MM.1S (cell line): ENCODE measurements at regions not wholly inside any gene's neighbourhood (a gene's known extent, or its start where the extent isn't known, plus 50 kb on each side); places are given as distances from the start of the nearest gene placed in this dataset.

Source experiments
- DNase-seq: peaks from one replicate; pipeline ENCODE4 v3.0.0-alpha.2; 2015
- H2AFZ ChIP-seq: fragments of 300-600 bp; sonication (generic); 2 replicates; pipeline ENCODE4 v1.6.0; 2016; ENCODE audit warnings: antibody characterized with exemption, low read length
- H3F3A ChIP-seq: fragments of 300-600 bp; sonication (generic); 2 replicates; pipeline ENCODE4 v1.6.1; 2016; ENCODE audit warnings: mild to moderate bottlenecking, antibody characterized with exemption, low read length, moderate library complexity, mixed read lengths; ENCODE audit not compliant: insufficient read depth
- H3K27ac ChIP-seq: fragments of 300-600 bp; sonication (generic); 2 replicates; pipeline ENCODE4 v1.5.1; 2016; ENCODE audit warnings: mild to moderate bottlenecking, low read length
- H3K27me3 ChIP-seq: fragments of 300-600 bp; sonication (generic); replicated peaks from 2 replicates; pipeline ENCODE4 v1.6.0; 2016; ENCODE audit warnings: low read length; ENCODE audit not compliant: insufficient read depth
- H3K36me3 ChIP-seq: fragments of 300-600 bp; sonication (generic); replicated peaks from 2 replicates; pipeline ENCODE4 v1.6.1; 2016; ENCODE audit warnings: mild to moderate bottlenecking, low read length, mixed read lengths; ENCODE audit not compliant: insufficient read depth
- H3K4me1 ChIP-seq: fragments of 300-600 bp; sonication (generic); 2 replicates; pipeline ENCODE4 v1.6.1; 2016; ENCODE audit warnings: low read length, mixed read lengths
- H3K4me2 ChIP-seq: fragments of 300-600 bp; sonication (generic); 2 replicates; pipeline ENCODE4 v1.6.0; 2016; ENCODE audit warnings: low read depth, low read length
- H3K4me3 ChIP-seq: fragments of 300-600 bp; sonication (generic); 2 replicates; pipeline ENCODE4 v1.5.1; 2016; ENCODE audit warnings: low read length, mixed read lengths
- H3K79me2 ChIP-seq: fragments of 300-600 bp; sonication (generic); 2 replicates; pipeline ENCODE4 v1.6.1; 2016; ENCODE audit warnings: mixed run types, low read length, mixed read lengths
- H3K9ac ChIP-seq: fragments of 300-600 bp; sonication (generic); 2 replicates; pipeline ENCODE4 v1.6.1; 2016; ENCODE audit warnings: low read length, mixed read lengths
- H3K9me2 ChIP-seq: fragments of 300-600 bp; sonication (generic); replicated peaks from 2 replicates; pipeline ENCODE4 v1.6.1; 2016; ENCODE audit warnings: mild to moderate bottlenecking, low read length, mixed read lengths; ENCODE audit not compliant: insufficient read depth
- H3K9me3 ChIP-seq: fragments of 300-600 bp; sonication (generic); replicated peaks from 2 replicates; pipeline ENCODE4 v1.6.1; 2016; ENCODE audit warnings: mild to moderate bottlenecking, low read length, mixed read lengths; ENCODE audit not compliant: insufficient read depth
- H4K20me1 ChIP-seq: fragments of 300-600 bp; sonication (generic); 2 replicates; pipeline ENCODE4 v1.6.1; 2016; ENCODE audit warnings: mild to moderate bottlenecking, low read length, moderate library complexity, mixed read lengths; ENCODE audit not compliant: insufficient read depth
- CTCF ChIP-seq: fragments of 300-600 bp; sonication (generic); IDR thresholded peaks from 2 replicates; pipeline ENCODE4 v1.5.1; 2016; ENCODE audit warnings: antibody characterized with exemption, low read length, mixed read lengths
- EZH2 ChIP-seq: fragments of 300-600 bp; sonication (generic); optimal IDR thresholded peaks from 2 replicates; pipeline ENCODE3; 2017; ENCODE audit warnings: low read depth, mild to moderate bottlenecking, antibody characterized with exemption, low read length, mixed read lengths
- EZH2phosphoT487 ChIP-seq: fragments of 300-600 bp; sonication (generic); IDR thresholded peaks from 2 replicates; pipeline ENCODE4 v1.6.1; 2018; ENCODE audit warnings: antibody characterized with exemption, low read length

- TF ChIP-seq EZH2phosphoT487 (no peak), EZH2 (no peak), CTCF (no peak)
- Histone ChIP-seq H2AFZ (no peak overlapping the region), H3F3A (no peaks in the 10 kb centered on the region), H3K4me1 (no peaks in the 10 kb centered on the region), H4K20me1 (no peaks in the 10 kb centered on the region), H3K36me3 (no peaks in the 10 kb centered on the region), H3K9me2 (no peaks in the 10 kb centered on the region), H3K4me3 (no peak overlapping the region), H3K27me3 (no peaks in the 10 kb centered on the region), H3K79me2 (no peaks in the 10 kb centered on the region), H3K27ac (no peak overlapping the region), H3K9me3 (no peaks in the 10 kb centered on the region), H3K4me2 (no peak overlapping the region), H3K9ac (no peak overlapping the region)
- no peak for DNase-seq
These were observed 588.4 kb downstream of the METTL15 start for GRCh38 chr11:28696591-28696990.

- H3K9me2 ChIP-seq = no peaks in the 10 kb centered on the region
- no peak overlapping the region for H3K4me2 ChIP-seq
- H3K4me3 ChIP-seq = no peak overlapping the region
- no peak overlapping the region for H2AFZ ChIP-seq
- no peaks in the 10 kb centered on the region for H3K4me1 ChIP-seq
- no peaks in the 10 kb centered on the region for H3K79me2 ChIP-seq
- H4K20me1 ChIP-seq = no peaks in the 10 kb centered on the region
- no peaks in the 10 kb centered on the region for H3F3A ChIP-seq
- H3K27me3 ChIP-seq = no peaks in the 10 kb centered on the region
- no peak overlapping the region for H3K9ac ChIP-seq
- no peaks in the 10 kb centered on the region for H3K36me3 ChIP-seq
- TF ChIP-seq EZH2phosphoT487 = no peak
- TF ChIP-seq CTCF = no peak
- TF ChIP-seq EZH2 = no peak
- H3K27ac ChIP-seq = no peak overlapping the region
- no peaks in the 10 kb centered on the region for H3K9me3 ChIP-seq
- no peak for DNase-seq
These were observed 582.6 kb downstream of the METTL15 start for GRCh38 chr11:28690746-28691145.

GRCh38 chr11:28684011-28684586 lies 575.9 kb downstream of the METTL15 start:
- no peaks in the 10 kb centered on the region for H3K4me1 ChIP-seq
- no peak overlapping the region for H3K9ac ChIP-seq
- no peak overlapping the region for H3K27ac ChIP-seq
- H3K27me3 ChIP-seq = no peaks in the 10 kb centered on the region
- H3K4me2 ChIP-seq = no peak overlapping the region
- no peaks in the 10 kb centered on the region for H3K79me2 ChIP-seq
- H4K20me1 ChIP-seq = no peaks in the 10 kb centered on the region
- H3K4me3 ChIP-seq = no peak overlapping the region
- H3K9me3 ChIP-seq = no peaks in the 10 kb centered on the region
- H2AFZ ChIP-seq = no peak overlapping the region
- TF ChIP-seq CTCF (no peak), EZH2phosphoT487 (no peak), EZH2 (no peak)
- DNase-seq = no peak
- H3K36me3 ChIP-seq = no peaks in the 10 kb centered on the region
- H3F3A ChIP-seq = no peaks in the 10 kb centered on the region
- H3K9me2 ChIP-seq = no peaks in the 10 kb centered on the region
